Stimulated activated CD4-positive, alpha-beta T cell treated with anti-CD3 and anti-CD28 coated beads, TNF-alpha, amount 100 ng/mL, for 24 hours (primary cell): ENCODE measurements at regions not wholly inside any gene's neighbourhood (a gene's known extent, or its start where the extent isn't known, plus 50 kb on each side); places are given as distances from the start of the nearest gene placed in this dataset.

Source experiments
- DNase-seq, 3 experiments: peaks; one replicate each; pipeline ENCODE4 v3.0.0-alpha.2; 2020; ENCODE audit warnings: low read depth in 3 of 3

DNA sequence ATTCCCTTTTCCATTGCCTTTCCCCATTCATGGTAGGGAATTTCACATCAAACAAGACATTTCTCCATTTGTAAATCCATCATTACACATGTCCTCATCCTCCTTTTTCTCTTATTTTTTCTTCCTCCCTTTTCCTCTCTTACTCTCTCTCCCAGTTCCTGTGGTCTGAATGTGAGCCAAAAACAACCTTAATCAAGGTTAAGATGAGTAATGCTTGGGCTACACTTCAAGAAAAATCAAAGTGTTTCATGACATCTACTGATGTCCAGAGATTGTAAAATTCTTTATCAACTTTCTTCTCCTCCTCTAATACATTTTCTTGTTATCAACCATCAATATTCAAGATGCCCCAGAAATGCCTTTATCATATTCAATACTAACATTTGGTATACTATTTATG is 172.5 kb upstream of the PRNP start:
- no peak for DNase-seq

DNA sequence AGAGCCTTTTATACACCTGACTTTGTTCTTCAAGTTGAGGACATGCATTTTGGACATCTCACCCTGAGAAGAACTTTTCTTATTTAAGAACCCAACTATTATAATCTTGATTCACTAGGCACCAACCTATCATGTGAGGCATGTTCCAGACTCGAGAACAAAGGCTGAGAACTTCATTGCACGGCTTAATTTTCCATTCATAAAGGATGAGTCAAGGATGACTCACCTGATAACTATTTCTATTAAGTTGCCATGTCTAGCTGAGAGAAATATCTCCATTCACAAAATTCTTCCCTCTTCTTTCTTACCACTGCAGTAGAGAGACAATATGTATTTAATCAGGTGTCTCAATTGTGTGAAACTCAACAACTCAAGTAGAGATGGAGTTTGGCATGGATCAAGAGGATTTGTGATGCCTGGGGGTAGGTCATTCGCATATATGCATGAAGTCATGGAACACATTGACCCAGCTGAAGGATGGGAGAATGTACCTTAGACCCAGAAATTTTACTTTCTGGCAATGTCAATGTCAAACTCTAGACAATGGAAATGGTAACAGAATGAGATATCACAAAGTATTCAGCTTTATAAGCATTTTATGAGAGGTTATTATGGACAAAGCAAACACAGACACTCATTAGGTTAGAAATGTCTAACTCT is 173.2 kb upstream of the PRNP start:
- no peak for DNase-seq

- no peak for DNase-seq
Measured at GRCh38 chr20:4511776-4512175, 174.5 kb upstream of the PRNP start.

GRCh38 chr20:4509825-4510522 is 176.3 kb upstream of the PRNP start:
- DNase-seq: no peak

DNA sequence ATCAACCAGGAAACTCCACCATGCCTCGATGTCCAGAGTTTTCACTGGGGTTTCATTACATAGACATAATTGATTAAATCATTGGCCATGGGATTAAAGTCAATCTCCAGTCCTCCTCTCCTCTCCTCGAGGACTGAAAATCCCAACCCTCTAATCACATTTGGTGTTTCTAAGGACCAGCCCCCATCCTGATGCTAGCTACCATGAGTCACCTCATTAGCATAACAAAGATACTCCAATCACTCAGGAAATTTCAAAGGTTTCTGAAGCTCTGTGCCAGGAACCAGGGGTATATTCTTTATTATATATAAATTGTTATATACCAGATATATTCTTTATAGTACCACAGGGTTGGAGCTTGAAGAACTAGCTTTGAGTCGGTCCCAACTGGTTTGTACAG is 177.5 kb upstream of the PRNP start:
- DNase-seq: no peak

- no peak for DNase-seq
Measured at GRCh38 chr20:4507288-4507719, 179.0 kb upstream of the PRNP start.

DNA sequence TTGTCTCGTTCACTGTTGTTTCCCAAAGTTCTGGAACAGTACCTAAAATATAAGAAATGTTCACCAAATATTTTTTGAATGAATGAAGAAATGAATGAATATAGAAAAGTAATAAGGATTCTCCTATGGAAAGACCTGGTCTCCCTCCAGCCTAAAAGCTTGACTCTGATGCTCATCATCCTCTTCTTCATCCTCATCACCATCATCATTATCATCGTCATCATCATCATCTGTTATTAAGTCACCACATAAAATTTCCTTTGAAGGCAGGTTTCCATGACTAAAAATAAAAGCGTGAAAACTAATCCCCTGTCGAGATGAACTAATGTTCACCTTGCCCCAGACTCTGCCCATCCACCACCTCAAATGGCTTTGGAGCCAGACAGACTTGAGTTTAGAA is 181.4 kb upstream of the PRNP start:
- no peak for DNase-seq

DNA sequence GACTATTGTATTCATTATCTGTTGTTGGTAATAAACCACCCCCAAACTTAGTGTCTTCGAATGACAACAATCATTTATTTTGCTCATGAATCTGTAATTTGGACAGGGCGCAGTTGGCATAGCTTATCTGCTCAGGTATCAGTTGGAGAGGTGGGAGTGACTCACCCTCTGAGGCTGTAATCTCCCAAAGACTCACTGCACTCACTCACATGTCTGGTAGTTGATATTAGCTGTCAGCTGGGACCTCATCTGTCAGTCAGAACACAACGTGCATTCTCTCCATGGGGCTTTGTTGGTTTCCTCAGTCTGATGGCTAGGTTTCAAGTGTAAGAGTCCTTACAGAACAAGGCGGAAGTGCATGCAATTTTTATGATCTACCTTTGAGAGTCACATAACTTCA is 183.5 kb upstream of the PRNP start:
- DNase-seq: no peak

DNA sequence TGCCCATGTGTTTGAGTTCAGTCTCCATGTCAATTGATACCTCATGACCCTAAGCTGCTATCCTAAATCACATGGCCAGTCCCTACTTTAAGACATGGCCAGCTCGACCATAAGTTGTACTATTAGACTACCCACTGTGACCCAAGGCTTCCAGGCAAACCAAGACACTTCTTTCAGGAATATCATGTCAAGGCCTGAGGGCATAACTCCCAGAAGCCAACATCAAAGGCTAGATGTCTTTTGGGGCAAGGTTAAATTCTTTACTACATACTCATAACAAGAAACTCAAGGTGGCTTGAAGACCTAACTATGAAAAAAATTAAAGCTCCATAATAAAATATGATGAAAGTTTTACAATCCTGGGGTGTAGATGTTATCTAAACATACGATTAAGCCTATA is 192.9 kb upstream of the PRNP start:
- DNase-seq: no peak

- DNase-seq: no peak
Measured at GRCh38 chr20:4491643-4492042, 194.6 kb upstream of the PRNP start.

GRCh38 chr20:4490606-4491280 is 195.5 kb upstream of the PRNP start:
- no peak for DNase-seq

- no peak for DNase-seq
Measured at GRCh38 chr20:4490045-4490444, 196.2 kb upstream of the PRNP start.

- no peak for DNase-seq
Measured at GRCh38 chr20:4488407-4489339, 197.6 kb upstream of the PRNP start.

- no peak for DNase-seq
Measured at GRCh38 chr20:4484379-4484997, 201.8 kb upstream of the PRNP start.

DNA sequence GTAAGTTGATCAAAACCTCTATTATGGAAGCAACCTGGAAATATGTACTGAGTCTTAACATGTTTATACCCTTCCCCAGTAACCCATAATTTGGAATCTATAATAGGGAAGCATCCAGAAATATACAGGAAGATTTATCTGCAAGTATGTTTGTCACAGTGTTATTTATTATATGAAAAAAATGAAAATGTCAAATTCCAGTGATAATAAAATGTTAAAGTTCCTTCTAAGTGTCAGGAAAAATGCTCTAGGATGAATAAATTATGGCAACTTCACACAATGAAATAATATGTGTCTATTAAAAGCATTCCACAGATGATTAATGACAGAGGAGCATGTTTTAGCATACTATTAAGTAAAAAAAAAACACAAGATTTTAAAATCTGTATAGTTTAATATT is 202.3 kb upstream of the PRNP start:
- no peak for DNase-seq

DNA sequence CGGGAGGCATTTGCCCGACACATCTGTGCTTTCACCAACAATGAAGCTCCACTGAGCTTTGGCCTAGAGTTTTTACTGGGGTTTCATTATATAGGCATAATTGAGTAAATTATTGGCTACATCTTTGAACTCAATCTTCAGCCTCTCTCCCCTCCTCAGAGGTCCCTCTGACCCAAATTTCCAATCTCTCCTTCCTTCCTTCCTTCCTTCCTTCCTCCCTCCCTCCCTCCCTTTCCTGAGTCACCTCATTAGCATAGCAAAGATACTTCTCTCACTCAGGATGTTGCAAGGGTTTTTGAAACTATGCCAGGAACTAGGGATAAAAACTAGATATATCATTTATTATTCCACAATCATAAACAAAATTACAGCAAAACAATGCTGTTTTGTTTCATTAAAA is 202.8 kb upstream of the PRNP start:
- DNase-seq: no peak

DNA sequence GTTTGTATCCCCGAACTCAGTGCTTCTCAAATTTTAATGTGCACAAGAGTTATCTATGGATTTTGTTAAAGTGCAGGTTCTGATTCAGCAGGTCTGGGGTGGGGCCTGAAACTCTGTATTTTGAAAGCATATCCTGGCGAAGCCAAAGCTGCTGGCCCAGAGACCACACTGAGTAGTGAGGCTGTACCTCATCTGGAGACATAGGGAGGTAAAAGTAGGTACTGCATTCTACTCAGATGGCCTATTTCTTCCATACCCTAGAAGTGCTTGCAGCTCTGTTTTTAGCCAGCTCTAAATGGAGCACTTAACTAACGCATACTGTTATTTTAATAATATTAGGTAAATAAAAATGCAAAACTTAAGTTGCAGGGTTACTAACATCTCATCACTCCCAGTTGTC is 206.2 kb upstream of the PRNP start:
- no peak for DNase-seq

DNA sequence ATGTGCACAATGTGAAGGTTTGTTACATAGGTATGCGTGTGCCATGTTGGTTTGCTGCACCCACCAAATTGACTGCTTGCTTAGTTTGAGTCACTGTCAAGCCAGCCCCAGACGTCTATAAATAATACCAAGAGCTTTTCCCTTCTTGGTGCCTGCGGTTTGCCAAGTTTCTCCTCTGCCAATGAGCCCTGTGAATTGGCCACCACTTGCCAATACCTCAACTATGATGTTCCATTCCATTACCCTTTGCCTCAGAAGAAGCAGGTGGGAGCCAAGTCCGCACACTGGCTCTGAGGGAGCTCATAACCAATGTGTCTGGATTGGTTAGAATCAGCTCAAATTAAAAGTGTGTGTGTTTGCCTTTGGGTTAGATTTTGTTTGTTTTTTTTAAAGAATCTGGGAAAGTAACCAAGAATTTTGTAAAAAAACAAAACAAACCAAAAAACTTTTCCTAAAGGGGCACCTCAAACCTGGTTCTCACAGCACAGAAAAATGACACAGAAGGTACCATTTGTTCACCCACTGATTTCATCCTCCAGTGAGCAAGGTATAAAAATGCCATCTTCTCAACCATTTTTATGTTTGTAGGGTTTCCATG is 209.3 kb upstream of the PRNP start:
- no peak for DNase-seq

GRCh38 chr20:4472906-4473305 is 213.3 kb upstream of the PRNP start:
- DNase-seq: no peak

GRCh38 chr20:4471221-4471620 is 215.0 kb upstream of the PRNP start:
- no peak for DNase-seq

DNA sequence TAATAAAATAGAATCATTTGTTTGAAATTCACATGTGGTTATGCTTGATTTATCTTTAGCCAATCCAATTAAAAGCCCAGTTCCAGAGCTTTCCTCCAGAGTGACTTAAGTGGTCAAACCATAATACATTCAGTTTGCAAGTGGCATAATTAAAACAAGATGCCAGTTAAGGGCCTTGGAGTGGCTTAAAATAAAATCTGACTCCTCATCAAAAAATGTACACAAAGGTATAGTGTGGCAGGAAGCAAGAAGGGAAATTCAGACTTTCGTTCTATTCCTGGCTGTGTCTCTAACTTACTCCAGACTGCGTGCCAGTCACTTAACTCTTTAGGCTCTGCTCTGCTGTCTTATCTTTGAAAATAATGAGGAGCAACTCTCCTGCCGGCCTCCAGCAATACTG is 215.9 kb upstream of the PRNP start:
- DNase-seq: no peak
